NCI-H146 treated with DMSO at 0.1 percent for 48 hours (cell line): ENCODE measurements at regions not wholly inside any gene's neighbourhood (a gene's known extent, or its start where the extent isn't known, plus 50 kb on each side); places are given as distances from the start of the nearest gene placed in this dataset.

Experiments
- DNase-seq: peaks from one replicate; lab custom pipeline; 2025; ENCODE audit not compliant: unreplicated experiment; lab: John Stamatoyannopoulos, UW

- DNase-seq, result no peak
These were observed 168.6 kb downstream of the TRIM33 start for GRCh38 chr1:114342376-114342775.

GRCh38 chr1:114341856-114342255, 169.1 kb downstream of the TRIM33 start:
- no peak for DNase-seq

DNA sequence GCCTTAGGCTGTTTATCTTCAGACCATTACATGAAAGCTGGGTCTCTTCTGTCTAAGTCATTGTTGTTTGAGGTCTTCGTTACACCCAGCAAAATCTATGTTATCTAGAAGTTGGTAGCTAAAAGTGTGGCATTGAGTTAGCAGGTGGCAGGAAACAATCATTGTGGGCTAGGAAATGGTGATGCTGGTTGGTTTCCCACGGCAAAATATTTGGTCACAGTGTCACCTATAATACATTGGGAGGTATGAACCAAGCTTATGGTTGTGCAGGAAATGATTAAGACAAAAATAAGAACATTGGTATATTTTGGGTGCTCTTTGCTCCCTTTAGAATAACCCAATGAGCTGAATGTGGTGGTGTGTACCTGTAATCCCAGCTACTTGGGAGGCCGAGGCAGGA, 169.7 kb downstream of the TRIM33 start:
- no peak for DNase-seq

DNA sequence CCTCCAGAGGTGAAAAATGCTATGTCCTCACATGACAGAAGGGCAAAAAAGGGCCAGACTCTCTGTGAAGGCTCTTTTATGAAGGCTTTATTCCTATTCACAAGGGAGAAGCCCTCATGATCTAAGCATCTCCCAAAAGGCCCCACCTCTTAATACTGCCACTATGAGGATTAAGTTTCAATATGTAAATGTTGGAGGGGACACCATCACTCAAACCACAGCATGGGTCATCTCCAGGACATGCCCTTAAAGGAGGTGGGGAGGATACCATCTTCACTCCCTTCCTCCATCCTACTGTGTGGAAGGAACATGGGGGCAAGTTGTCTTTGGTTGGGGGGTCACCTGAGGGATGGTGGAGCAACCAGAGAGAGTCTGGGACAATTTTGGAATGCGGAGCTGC, 170.1 kb downstream of the TRIM33 start:
- DNase-seq, result no peak

GRCh38 chr1:114339379-114339778, 171.6 kb downstream of the TRIM33 start:
- no peak for DNase-seq

- no peak for DNase-seq
These were observed 172.7 kb downstream of the TRIM33 start for GRCh38 chr1:114338191-114338890.

DNA sequence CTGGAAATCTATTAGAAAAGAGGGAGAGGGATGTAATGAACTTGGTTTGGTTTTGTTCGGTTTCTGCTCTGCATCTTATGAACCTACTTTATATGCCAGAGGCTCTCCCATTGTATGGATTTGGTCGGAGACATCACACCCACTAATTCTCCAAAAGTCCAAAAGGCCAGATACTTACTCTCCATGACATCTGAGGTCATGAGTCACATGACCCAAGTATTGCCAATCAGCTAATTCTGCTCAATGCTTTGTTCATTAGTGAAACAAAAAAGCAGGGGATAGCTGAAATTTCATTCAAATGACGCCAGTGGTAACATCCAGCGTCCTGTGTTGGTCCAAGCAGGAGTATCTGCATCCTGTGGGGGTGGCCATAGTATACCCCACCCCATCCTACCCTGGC, 173.6 kb downstream of the TRIM33 start:
- DNase-seq, result no peak

DNA sequence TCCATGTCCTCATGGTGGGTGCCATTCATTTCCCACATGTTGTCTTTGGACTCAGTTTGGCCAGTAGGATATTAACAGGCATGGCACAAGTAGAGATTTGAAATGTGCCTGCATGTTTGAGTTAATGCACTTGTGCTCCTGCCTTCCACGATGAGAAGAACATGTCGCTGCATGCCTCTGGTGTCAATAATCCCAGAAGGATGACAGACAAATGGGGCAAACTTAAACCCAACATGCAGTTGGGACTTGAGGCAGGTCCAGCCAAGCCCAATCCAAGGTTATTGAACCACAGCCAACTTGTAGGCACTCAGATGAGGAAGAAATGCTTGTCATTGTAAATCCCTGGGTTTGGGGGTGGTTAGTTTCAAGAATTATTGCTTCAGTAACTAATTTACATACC, 174.6 kb downstream of the TRIM33 start:
- no peak for DNase-seq

DNA sequence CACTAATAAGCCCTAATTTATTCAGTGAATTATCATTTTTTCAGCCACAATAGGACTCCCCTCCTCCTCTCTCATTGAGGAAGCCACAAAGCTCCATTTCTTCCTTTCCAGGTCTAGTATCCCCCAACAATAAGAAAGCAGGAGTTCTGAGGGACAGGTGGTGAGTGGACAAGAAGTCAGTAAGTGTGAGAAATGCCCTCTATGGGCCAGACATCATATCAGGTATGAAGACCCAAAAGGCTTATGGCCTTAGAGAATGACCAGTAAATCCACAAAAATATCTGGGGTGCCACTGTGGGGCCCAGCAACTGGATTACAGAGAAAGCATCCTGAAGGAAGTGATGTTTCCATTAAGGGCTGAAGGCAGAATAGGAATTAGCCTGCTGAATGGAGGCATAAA, 175.7 kb downstream of the TRIM33 start:
- DNase-seq, result no peak

DNA sequence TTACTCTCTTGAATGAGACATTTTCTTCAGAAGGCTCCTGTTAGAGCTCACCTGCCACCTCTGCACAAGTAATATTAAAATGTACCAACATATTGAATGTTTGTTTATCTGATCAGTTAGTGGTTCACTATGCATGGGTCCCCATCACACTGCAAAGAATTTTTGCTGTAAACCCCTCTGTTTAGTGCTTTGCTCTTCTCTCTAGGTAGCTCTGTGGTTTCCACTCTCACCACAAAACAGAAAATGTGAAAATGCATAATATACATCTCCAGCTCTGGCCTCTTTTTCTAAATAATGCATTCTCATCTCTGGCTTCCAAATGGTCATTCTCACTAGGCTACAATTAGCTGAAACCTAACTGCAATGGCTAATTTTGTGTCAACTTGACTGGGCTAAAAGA, 176.7 kb downstream of the TRIM33 start:
- DNase-seq, result no peak

DNA sequence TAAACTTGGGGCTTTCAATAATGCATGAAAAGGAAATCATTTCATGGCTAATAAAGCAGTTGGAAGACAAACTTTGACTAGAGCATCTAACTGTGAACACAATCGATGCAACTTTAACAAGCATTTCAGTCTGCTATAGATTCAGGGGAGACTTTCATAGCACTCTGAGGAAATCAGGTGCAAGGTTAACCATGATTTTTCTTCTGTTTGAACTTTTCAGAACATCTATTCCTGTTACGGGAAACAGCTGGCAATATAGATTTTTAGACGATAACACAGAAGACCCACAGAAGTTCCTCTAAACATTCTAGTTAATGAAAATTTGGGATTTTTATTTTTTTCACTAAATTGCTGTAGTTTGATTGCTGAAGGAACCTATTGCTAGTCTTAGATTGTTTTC, 177.3 kb downstream of the TRIM33 start:
- no peak for DNase-seq

DNA sequence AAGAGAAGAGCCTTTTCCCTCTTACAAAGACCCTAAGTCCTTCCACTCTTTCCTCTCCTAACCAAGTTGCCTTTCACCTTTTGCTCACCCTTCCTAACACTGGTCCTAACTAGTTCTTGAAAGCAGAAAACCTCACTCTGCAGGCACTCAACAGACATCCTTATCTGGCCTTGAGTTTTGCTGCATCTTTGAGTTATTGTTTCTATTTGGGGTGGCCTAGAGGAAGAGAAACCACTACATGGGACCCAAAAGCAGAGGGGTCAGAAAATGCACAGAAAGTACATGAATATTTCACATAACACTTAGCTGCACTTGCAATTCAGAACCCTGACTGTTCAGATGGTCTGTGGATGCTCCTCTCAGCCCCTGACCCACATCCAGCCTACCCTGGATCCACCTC, 178.3 kb upstream of the SYT6 start:
- no peak for DNase-seq

DNA sequence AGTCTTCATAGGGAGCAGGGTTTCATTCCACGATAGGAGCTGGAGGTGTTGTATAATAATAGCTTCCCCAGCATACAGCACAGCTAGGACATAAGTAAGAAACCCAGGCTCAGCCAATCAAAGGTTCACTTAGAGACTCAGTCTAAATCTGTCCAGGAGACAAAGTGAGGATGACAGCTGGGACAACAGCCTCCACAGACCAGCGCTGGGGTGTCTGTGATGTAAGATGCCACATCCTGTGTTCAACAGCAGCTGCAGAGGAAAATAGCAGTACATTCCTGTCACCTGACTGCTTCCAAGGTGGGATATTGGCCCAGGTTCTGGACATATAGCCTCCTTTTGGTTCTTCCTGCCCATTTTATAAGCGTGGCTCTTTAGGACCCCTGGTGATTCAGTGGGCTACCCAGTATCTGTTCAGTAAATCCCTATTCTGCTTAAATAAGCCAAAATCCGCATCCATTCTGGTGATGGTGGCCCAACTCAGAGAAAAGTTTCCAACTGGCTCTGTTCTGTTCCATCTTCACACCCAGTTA, 176.8 kb upstream of the SYT6 start:
- no peak for DNase-seq

DNA sequence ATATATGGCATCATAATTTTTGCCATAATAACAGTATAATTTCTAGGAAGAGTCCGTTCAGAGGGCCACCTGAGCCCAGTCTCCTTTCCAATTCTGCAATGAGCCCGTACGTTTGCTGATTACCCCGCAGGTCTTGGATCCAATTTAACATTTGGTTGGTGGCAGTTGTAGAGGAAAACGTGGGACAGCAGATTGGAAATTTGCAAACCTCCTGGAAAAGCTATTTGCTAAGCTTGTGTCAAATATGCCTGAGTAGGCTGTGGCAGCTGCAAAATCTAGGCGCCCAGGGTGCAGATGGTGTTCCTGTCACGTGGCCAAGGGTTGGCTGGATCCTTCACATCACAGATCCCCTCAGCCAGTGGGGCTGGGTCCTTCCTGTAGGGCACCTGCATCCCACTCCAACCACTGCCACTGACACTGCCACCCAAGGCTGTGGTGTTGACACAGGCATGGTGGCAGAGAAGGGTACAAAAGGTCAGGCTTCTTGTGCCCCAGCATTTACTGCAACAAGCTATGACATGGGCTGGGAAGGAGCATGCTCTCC, 174.8 kb upstream of the SYT6 start:
- DNase-seq, result no peak

DNA sequence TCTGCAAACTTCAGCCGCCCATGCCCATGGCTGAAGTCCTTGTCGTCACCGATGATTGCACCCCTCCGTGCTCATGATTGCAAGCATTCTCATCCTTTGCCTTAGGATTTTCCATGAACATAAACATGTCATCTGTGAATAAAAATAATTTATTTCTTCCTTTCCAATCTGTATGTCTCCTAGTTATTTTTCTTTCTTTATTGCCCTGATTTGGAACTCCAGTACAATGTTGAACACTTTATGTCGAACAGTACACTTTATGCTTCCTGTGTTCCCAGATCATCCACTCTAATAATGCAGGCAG, 170.9 kb upstream of the SYT6 start:
- DNase-seq, result no peak

- DNase-seq, result no peak
These were observed 170.4 kb upstream of the SYT6 start for GRCh38 chr1:114323959-114324661.

- DNase-seq, result no peak
These were observed 169.1 kb upstream of the SYT6 start for GRCh38 chr1:114322734-114323133.

DNA sequence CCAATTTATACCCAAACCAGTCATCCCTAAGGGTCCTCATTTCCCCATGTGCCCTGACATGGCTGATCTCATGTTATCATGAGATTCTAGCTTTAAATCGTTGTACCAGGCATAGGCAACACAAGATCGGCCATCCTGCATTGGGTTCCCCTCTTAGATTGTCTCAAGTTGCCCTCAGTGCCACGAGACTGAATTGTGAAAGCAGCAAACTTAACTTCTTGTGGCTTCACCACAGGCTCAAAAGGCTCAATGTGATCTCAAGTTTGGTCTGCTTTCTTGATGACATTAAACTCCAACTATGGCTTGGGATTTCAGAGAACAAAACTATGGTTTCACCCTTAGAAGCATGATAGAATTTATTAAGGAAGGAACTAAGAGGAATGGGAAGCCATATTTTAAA, 168.5 kb upstream of the SYT6 start:
- no peak for DNase-seq

- no peak for DNase-seq
These were observed 166.9 kb upstream of the SYT6 start for GRCh38 chr1:114320586-114320985.

DNA sequence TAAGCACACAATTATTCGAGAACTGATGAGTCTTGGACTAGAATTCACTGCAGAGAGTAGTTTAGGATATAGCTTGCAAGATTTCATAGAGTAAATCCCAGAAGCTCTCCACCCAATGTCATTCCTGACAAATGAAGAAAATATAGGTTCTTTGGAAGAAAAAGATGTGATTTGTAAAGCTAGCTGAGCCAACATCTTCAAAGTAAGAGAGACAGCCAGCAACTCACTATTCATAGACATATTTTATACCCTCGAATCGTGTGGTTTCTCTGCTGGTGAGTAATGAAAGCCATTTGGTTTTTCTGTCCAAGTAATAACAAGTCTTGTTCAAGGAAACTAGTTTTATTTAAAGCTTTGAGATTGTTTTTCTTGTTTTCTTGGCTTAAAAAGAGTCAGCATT, 165.7 kb upstream of the SYT6 start:
- no peak for DNase-seq

DNA sequence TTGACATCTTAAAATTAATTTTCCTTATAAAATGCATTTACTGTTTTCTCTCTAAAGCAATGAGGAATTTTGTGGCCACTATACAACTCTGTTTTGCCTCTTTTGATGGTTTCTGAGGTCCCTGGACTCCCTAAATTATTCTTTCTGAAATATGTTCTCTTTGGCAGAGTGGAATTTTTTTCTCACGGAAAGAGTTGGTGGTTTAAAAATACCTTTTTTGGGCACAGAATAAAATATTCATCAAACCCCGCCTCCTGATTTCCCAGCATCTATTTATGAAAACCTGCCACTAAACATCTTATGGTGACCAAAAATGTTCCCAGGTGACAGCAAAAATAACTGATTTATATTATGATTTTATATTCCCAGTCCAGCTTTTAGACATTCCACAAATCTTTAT, 165.3 kb upstream of the SYT6 start:
- no peak for DNase-seq

- no peak for DNase-seq
These were observed 162.5 kb upstream of the SYT6 start for GRCh38 chr1:114316204-114316603.

GRCh38 chr1:114315631-114316030, 162.0 kb upstream of the SYT6 start:
- DNase-seq, result no peak
